ENCODE measurements at regions not wholly inside any gene's neighbourhood (a gene's known extent, or its start where the extent isn't known, plus 50 kb on each side); places are given as distances from the start of the nearest gene placed in this dataset.
"Not testable (repeated sequence)": the region's sequence is repeated elsewhere in the genome, so short reads cannot be mapped to it uniquely, and the experiment has no call there.

DNA sequence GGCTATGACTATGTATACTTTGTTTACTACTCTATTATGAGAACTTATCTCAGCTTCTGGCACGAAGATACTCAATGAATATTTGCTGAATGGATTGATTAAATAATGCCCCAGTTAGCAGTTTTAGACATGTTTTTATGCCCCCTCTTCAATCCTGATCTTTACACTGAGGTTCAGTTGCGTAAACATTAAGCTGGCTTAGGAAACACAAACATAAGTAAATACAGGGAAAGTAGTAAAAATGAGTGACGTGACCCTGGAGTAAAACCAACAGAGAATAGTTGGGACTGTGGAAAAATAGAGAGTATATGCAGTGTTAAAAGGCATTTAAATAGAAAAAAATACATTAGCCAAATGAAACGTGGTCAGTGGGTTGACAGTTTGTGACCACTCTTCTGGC, 387.0 kb upstream of the ACTRT1 start:
- TF ChIP-seq, protein P1, sequence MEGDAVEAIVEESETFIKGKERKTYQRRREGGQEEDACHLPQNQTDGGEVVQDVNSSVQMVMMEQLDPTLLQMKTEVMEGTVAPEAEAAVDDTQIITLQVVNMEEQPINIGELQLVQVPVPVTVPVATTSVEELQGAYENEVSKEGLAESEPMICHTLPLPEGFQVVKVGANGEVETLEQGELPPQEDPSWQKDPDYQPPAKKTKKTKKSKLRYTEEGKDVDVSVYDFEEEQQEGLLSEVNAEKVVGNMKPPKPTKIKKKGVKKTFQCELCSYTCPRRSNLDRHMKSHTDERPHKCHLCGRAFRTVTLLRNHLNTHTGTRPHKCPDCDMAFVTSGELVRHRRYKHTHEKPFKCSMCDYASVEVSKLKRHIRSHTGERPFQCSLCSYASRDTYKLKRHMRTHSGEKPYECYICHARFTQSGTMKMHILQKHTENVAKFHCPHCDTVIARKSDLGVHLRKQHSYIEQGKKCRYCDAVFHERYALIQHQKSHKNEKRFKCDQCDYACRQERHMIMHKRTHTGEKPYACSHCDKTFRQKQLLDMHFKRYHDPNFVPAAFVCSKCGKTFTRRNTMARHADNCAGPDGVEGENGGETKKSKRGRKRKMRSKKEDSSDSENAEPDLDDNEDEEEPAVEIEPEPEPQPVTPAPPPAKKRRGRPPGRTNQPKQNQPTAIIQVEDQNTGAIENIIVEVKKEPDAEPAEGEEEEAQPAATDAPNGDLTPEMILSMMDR (IDR thresholded peaks at IDR 0.05; ENCODE audit: low read depth, low read length) = no peak
- no peak overlapping the region for H3K4me3 ChIP-seq (ENCODE audit: low read depth, low read length)

DNA sequence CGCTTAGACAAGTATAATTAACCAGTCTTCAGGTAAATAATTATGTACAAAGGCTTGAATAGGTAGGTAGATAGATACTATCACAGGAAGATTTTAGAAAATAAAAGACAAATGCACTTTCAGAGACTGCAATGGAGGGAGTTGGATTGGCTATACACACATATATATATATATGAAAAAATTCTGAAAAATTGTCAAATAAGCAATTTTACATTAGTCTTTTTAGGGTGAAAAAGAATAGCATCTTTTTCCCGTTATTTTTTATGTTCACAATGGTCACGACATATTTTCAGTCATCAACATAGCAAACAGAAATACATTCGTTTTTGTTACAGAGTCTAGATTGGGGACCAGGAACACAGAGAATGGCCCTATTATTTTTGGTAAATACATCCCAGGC, 385.9 kb upstream of the ACTRT1 start:
- TF ChIP-seq, protein P1 (IDR thresholded peaks at IDR 0.05; ENCODE audit: low read depth, low read length) = no peak

DNA sequence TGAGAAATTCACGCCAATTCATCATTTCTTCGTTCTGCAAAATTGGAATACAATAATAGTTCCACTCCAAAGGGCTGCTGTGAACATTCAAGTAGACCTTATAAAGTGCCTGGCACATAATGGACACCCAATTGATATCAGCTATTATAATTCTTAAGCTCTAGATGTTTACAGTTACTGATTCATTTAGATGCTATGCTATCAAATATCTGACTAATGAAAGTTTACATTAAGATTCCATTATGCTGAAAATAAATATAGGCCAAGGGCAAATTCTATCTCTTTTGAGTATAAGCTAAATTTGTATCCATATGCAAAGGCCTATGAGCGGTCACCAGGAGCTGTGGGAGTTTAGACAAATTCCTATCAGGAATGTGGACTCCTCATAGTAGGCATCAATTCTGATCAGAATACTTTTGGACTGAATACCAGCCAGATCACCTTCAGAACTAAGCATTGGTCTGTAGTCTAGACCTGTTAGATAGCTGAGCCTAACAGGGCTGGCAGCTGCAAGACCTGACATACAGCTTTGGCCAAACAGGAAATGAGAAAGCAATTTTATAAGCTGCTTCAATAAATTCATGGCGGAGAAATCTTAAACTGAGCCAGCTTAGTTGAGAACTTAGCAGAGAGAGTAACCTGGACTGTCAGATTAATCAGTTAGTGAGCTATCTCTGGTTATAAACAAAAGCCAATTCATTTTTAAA, 384.3 kb upstream of the ACTRT1 start:
- H3K4me3 ChIP-seq (ENCODE audit: low read depth, low read length) = no peak overlapping the region
- TF ChIP-seq, protein P1 (IDR thresholded peaks at IDR 0.05; ENCODE audit: low read depth, low read length) = no peak

More for the DNA sequence above, 385.9 kb upstream of the ACTRT1 start:
- no peak overlapping the region for H3K4me3 ChIP-seq (ENCODE audit: low read depth, low read length)

DNA sequence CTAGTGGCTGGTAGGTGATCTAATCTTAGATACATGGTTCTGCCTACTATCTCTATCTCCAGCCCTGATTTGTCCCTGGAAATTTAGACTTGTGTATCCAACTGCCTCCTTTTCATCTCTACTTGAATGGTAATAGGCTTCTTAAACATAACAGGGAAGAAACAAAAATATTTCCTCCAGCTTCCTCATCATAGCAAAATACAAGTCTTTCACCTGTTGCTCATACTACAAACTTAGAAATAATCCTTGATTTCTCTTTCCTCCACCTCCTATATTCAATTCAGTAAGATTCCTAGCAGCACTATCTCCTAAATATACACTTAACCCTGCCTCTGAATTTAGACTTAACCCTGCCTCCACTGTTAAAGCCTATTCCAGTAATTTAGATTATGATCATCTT, 373.3 kb upstream of the ACTRT1 start:
- TF ChIP-seq, protein P1 (IDR thresholded peaks at IDR 0.05; ENCODE audit: low read depth, low read length) = no peak
- H3K4me3 ChIP-seq (ENCODE audit: low read depth, low read length) = no peak overlapping the region

DNA sequence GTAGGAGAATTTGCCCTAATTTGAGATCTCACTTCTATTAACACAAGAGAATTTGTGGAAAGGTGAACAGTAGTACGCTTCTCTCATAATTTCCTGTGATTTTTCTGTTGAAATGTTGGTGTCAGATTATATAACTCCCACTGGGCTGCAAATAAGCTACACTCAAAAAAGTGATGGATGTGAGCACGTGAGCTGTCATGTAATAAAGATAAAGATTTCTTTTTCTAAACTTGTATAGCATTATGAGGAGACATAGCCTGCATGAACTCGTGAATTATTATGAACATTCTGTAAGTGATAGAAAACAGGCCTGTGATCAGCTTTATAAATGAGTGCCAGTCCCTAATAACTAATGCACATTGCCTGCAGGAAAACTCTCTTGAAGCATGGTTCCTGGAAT, 356.6 kb upstream of the ACTRT1 start:
- TF ChIP-seq, protein P1 (IDR thresholded peaks at IDR 0.05; ENCODE audit: low read depth, low read length) = no peak
- H3K4me3 ChIP-seq (ENCODE audit: low read depth, low read length) = no peak overlapping the region

DNA sequence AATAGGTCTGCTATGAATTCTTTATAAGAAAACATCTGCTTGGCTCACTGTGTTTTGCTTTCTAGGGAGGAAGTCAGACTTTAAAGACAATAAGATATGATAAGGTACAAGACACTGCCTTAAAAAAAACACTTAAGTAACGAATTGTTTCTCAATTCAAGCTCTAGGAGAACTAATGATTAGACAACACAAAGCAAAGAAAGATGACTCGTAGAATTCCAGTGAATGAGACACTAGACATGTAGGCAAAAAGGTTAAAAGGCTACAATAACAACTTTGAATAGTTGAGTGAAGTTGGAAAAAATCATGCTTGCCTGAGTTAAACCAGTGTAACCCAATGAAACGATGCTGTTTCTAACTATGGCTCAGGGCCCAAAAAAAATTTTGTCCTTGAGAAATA, 344.4 kb upstream of the ACTRT1 start:
- TF ChIP-seq, protein P1 (IDR thresholded peaks at IDR 0.05; ENCODE audit: low read depth, low read length) = no peak
- no peak overlapping the region for H3K4me3 ChIP-seq (ENCODE audit: low read depth, low read length)

DNA sequence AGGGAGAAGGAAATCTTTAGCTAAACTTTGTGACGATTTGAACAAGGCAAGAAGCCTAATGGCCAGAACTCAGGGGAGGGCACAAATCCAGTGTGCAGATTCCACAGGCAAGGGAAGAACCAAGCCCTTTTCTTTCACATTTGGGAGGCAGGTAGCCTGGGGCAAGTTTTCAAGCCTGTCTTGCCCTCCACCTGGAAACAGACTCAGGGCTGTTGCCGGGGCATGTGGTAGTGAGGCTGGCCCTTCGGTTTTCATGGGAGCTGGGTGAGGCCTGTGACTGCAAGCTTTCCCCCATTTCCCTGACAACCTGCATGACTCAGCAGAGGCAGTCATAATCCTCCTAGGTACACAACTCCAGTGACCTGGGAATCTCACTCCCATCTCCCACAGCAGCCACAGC, 331.6 kb upstream of the ACTRT1 start:
- H3K4me3 ChIP-seq (ENCODE audit: low read depth, low read length) = not testable (repeated sequence)

DNA sequence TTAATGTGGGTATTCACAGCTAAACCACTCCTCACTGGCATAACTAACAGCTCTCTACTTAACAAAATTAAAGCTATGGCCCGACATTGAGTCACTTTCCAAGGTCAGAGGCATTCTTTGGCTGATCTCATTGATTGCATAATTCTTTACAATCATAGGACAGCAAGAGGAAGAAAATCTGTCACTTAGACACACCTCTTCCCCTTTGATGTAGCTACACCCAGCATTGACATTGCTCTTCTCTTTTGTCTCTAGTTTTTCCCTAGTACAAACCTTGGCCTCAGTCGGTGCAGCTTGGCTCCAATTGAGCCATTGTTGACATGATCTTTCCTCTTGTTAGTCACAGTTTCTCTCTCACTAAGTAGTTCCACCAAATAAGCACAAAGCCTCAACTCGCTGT, 313.3 kb upstream of the ACTRT1 start:
- TF ChIP-seq, protein P1 (IDR thresholded peaks at IDR 0.05; ENCODE audit: low read depth, low read length) = no peak
- H3K4me3 ChIP-seq (ENCODE audit: low read depth, low read length) = no peak overlapping the region
